GM18499 (cell line): ENCODE measurements at regions not wholly inside any gene's neighbourhood (a gene's known extent, or its start where the extent isn't known, plus 50 kb on each side); places are given as distances from the start of the nearest gene placed in this dataset.

ENCODE experiments used
- ATAC-seq: cut with Tn5 transposase; IDR thresholded peaks from one replicate; pipeline ENCODE4 v1.9.1; 2021; ENCODE audit warnings: moderate number of reproducible peaks; ENCODE audit not compliant: insufficient read depth, unreplicated experiment

DNA sequence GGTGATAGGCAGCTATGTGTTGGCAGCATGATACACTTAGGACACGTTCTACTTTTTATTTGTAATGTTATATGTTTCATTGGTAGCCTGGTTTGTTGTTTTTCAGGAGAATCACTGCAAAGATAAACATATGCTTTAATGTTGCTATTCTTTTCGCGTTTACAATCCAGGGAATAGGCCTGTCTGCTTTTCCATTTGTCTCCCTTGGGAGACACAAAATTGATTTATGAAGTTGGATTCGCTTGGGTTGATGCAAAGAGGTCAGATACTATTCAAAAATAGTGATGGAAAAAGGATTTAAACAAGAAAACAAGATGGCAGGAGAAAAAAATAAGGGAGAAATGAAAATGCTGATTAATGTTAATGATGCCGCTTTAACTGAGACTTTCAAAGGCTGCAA is 179.5 kb upstream of the SOX4 start:
- no peak for ATAC-seq

DNA sequence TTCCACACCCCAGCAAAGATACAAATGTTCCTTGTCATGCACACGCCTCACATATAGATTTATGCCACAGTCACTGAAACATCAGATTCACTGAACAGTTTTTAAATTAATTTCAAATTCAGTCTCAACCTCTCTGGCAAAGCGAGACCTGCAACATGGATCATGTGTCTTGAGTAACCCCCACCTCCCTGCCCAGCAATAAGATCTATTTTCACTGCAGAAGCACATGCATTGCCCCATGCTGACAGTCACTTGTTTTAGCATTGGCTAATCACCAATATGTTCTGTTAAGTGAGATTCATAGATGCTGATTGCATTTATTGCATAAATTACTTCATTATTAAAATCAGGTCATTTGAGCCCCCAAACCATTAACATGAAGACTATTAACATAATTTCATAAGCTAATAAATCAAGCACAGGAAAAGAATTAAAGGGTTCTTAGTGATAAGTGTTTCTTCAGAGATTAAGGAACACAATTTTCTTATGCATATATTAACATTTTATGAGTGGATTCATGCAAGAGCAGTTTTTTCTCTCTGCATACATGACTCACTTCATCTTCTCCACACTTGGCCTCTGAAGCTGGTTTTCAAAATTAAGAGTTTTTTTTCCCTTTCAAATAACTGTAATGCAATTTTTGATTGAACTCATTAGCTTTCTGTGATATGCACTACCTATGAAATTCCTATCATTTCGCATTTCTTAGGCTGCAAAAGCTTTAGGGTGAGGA is 173.2 kb upstream of the SOX4 start:
- no peak for ATAC-seq

DNA sequence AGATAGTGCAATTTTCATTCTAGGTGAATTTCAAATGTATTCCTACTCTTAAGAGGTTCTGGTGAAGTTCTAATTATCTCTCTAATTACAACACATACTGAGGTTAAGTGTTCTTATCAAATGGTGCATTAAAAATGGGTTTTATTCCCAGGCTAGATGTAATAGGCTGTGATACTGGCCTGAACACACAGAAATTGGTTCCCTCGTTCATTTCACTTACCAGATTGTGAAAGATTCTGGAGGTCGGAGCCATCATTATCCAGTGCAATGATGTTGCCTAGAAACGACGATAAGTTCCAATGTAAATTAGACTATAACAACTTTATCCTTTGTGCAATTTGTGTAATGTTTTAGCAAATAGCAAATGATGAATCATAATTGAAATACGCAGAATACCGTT is 172.6 kb upstream of the SOX4 start:
- ATAC-seq = no peak

DNA sequence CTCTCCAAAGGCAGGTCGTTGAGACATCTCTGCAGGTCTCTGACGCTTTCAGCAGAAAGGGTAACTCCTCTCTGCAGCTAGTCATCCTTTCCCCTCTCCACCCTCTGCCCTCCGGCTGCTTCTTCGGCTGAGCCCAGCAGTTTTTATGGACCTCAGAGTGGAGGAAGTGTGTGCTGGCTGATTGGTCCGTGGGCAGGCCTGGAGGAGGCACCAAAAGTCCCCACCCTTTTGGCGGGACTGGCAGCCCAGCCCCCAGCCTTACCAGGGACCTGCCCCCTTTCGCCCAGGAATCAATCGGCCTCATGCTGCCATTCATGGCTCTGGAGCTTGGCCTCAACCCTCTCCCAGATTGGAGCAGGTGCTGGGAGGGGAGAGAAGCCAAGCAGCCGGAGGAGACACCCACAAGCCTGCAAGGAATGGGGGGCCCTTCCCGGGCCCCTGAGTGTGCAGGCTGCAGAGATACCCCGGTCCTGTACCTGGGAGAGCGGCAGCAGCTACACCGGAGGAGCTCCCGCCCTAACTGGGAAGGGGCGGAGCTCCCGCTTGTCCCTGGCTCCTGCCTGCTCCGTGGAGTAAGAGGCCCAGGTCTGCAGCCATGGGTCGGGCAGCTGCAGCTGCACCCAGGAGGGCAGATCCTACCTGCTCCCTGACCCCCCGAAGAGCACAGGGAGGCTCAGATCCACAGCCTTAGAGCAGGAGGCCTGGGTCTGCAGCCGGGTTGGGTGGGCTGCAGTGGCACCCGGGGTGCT is 170.3 kb upstream of the SOX4 start:
- ATAC-seq = no peak

DNA sequence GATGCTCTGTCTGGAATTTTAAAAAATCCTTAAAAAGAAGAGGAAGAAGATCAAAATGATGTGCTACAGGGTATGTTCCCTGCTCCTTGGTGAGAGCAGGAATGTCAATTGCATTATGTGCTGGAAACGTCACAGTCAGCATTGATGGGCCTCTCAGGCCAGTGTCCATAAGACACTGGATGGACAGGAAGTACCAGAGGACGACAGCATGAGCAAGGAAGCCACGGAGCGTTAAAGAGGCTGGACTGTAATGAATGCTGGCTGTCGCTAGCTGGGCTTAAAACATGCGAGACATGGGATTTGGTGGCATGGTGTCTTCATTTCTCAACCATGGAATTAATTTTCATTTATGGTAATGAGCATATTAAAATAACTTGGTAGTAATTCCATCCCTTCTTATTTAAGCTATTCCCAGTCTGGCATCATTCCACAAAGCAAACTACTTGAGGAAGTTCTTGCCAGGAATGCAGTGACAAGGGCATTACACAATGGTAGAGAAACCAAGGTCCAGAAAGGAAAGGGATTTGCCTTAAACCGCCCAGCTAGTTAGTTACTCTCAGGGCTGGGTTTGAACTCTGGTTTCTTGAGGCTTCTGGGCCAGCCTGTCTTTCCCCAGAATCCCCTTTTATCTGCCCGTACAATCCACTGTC is 166.6 kb upstream of the SOX4 start:
- no peak for ATAC-seq

DNA sequence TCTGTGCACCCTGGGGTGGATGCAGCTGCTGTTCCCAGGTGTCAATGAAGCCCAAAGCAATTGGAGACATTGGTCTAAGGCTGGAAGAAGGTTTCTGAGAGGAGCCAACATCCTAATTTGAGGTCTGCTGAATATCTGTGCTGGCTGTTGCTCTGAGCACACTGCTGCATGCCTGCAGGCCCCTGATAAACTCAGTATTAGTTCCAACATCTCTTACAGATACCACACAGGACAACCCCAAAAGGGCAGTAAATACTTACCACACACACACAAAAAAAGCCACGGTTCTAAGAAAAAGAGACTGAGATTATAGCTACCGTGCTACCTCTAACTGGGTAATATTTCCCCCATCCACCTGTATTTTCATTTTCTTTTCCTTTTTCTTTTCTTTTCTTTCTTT is 164.3 kb upstream of the SOX4 start:
- ATAC-seq = no peak

DNA sequence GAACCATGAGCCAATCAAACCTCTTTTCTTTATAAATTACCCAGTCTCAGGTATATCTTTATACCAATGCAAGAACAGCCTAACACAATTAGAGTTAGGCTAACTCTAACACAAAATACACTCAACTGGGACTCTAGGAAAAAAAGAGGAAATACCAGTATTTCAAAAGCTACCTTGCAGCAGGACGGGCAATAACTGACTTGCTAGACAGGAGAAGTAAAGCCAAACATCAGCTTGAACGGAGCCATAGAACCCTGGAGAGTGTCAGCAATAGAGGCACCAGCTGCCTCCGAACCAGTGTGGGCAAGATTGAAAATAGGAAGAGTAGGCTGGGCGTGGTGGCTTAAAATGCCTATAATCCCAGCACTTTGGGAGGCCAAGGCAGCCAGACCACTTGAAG is 162.0 kb upstream of the SOX4 start:
- ATAC-seq = no peak

DNA sequence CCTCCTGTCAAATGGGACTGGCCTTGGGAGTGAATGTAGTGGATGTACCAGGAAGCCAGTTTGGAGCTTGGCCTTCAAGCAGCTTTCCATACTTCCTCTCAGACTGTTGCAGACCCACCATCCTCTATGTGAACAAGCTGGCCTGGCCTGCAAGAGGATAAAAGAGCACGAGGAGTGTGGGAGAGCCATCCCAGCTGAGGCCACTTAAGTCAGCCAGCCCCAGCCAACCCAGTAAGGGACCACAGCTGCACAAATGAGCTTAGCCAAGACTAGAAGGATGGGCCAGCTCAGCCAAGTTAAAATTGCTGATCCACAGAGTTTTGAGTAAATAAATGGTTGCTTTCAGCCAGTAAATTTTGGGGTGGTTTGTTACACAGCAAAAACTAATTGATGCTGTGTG is 156.9 kb upstream of the SOX4 start:
- no peak for ATAC-seq

DNA sequence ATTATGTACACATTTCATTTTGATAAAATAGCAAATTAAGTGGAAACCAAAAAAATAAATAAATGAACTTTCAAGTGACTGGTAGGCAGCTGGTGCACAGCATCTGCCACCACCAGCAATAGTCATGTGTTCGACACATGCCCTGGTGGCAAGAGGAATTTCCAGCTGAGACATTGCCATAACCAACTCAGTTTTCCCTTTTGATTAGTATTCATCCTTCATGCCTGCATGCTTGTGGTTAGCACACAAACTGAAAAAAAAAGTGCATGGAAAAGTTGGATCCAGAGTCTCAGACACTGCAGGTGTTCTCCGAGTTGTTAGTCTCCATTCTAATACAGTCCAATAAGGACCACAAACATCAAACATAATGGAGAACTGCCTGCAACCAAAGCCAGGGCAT is 156.0 kb upstream of the SOX4 start:
- no peak for ATAC-seq

DNA sequence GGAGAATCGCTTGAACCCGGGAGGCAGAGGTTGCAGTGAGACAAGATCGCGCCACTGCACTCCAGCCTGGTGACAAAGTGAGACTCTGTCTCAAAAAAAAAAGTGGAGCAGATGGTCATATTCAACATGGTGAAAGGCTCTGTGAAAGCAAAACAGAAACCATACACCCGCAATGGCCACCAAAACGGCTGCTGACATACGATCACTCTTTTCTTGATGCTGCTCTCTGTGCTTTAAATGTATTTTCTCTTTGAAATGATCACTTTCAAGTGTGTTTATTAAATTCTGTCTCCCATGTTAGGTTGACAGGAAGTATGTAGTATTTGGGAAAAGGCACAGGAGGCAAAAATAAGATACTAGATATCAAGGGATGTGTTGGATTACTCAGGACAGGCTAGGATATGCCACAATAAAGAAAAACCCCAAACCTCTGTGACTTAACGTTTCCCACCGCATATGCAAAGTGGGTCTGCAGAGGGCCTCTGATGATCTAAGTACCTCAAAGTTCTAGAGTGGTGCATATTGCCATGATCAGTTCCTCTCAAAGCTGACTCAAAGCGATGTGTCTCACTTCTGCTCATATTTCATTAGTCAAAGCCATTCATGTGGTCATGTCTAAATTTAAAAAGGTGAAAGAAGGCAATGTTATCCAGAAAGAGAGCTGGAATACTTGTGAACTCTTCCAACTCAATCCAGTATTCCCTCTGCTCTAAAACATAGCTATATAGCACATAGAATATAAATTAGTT is 155.1 kb upstream of the SOX4 start:
- ATAC-seq = peak; percentile 93

DNA sequence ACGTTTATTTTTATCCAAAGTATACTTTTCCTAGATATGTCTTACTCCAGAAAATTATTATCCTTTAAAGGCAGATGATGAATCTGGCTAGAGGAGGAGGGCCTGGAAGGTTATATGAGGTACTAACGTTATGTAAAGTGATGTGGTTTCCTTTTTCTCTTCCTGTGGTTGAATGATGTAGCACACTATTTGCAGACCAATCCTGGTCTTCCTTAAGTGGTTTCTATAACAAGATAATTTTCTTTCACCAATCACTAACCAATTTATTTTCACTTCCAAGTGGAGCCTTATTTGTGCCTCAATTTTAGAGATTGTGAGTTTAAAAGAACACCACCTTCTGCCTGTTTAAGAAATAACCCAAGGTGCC is 154.6 kb upstream of the SOX4 start:
- peak; percentile 35 for ATAC-seq

DNA sequence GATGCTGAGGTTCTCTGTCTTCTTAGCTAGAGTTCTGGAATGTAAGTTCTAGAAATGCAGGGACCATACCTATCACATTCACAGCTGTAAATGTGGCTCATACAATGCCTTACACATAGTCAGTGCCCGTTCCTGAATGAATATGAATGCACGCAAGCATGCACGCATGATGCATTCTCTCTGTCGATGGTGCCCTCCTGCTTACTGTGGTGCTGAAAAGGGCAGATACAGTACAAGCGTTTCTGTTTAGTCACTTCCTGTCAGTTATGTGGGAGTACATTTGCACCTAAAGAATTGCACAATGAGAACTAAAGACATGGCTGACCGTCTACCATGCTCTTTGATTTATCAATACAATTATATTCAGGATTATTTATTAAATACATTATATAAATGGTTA is 152.2 kb upstream of the SOX4 start:
- no peak for ATAC-seq

DNA sequence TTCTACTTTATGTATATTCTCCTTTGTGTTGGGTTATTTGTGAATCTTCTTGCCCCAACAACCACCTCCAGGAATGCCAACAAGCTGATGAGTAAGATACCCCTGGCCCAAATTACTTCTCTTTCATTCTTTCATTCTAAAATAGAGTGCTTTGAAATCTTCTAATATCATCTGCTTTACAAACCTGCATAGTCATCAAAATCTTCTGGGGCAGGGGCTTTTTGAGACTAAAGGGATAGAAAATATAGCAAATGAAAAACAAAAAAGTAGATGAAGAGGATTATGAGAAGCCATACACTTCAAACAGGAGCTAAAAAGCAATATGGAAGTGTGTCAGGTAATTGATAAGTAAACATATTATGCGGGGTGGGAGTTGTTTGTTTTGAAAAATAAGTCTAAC is 150.7 kb upstream of the SOX4 start:
- no peak for ATAC-seq

DNA sequence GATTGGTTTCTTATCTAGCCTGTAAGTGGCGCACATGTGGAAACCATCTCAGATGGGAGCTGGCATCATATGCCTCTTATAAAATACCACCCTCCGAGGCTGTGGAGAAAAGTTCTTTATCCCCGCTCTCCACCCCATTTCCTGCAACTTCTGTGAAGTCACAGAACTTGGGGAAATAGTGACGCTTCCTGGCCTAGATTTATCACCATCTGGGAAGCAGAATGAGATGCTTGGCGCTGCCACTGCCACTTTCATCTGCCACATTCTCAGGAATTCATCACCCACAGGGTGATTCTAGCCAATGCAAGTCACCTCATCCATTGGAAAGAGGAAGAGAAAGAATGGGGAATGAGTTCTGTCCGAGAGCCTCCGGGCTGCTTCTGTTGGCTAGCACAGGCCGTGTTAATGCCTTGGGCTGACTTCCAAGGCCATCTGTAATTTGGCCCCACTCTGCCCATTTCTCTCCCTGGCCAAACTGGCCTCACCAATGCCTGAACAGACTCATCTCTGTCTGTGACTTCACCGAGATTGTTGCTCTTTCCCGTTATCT is 148.8 kb upstream of the SOX4 start:
- no peak for ATAC-seq

DNA sequence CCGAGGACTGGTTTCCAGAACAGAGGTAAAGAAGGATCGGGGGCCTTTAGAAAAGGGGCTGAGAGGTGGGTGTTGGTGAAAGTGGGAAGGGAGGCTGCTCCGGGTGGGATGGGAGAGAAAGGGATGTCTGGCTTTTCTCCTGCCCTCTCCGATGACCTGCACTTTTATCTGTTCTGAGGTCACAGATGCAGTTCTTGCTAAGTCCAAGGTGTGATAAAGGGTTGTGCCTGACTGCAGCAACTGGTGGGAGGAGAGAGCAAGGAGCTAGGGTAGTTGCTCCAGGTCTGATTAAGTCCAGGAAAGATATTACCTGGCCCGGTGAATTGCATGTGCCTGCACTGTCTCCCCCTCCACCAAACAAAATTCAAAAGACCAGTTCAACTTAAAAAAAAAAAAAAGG is 145.6 kb upstream of the SOX4 start:
- ATAC-seq = no peak

DNA sequence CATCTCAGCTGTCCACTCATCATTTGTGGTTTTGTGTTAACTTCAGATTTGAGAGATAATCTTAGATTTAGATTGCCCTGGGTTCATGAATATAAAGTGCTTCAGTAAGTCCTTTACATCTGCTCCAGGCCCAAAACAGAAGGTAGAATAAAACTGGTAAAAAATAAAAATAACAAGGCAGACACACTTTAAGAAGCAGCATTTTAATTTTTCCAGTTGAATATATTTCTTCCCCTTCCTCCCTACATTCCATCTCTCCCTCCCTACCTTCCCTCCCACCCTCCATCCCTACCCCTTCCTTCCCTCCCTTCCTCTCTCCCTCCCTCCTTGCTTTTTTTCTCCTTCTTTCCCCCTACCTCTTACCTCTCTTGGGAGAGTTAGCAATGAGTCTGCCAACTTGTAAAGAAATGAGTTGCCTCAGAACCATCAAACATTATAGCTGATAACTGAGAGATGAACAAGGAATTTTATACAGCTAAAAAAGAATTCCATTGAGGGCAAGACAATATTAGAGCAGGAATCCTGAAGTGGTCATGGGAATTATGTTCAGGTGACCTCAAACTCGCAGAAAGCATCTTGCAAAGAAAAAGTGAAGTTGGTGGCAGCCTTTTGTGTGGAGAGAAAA is 145.0 kb upstream of the SOX4 start:
- no peak for ATAC-seq

DNA sequence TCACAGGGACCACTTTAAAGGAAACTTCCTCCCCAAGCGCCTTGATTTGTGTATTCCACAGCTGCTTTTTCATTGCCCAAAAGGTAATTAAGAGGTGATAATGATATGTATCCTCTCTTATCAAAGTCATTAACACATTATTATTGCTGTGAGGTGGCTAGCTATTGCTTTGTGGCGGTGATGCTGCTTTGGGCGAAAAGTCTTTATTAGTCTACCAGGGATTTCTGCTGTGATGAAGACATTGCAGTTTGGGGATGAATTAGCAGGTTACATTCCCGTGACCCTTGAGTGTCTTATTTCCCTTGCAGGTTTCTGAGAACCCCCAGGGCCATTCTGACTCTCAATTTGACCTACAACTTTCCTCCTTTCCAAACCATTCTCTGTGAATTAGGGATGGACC is 143.4 kb upstream of the SOX4 start:
- ATAC-seq = no peak

DNA sequence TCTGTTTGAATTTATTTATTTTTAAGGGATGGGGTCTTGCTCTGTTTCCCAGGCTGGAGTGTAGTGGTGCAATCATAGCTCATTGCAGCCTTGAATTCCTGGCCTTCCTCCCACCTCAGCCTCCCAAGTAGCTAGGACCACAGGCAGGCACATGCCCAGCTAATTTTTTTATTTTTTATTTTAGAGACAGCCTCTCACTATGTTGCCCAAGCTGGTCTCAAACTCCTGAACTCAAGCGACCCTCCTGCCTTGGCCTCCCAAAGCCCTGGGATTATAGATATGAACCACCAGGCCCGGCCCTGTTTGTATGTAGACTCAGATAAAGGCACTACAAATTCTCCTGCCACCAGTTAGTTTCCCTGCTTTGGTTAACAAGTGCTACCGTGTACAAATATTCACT is 142.9 kb upstream of the SOX4 start:
- no peak for ATAC-seq

DNA sequence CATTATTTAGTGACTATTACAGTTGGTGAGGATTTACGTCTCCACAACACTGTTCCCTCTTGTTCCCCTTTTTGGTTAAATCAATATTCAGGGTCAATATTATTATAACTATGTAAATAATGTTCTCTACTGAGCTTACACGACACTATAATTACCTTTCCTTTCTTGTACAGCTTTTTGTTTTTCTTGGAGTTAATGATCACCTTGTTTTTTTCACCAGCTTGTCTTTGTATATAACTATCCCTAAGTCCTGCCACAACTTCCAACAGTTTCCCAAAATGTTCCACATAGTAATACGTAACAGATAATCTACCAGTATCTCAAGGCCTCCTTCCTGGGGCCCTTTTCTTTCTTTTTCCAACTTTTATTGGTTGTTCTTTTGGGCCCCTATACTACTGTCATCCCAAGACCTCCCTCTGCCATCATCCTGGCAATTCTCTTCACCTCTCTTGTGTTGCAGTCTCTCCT is 142.0 kb upstream of the SOX4 start:
- no peak for ATAC-seq

DNA sequence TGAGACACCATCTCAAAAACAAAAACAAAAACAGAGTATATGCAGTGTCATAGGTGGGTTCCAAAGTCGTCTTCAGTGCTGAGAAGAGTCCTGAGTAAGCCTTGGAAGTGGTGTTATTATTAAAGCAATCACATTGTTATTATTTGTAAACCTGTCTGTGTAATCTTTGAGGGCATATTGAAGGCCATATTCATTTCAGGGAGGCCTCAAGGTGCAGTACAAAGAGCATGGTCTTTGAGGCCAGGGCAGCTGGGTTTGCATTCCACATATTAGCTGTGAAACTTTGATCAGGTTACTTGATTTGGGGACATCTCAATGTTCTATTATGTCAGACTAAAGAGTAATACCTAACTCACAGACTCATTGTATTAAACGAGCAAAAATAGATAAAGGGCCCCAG is 139.3 kb upstream of the SOX4 start:
- no peak for ATAC-seq
